ENCODE measurements at regions not wholly inside any gene's neighbourhood (a gene's known extent, or its start where the extent isn't known, plus 50 kb on each side); places are given as distances from the start of the nearest gene placed in this dataset.
"Not testable (repeated sequence)": the region's sequence is repeated elsewhere in the genome, so short reads cannot be mapped to it uniquely, and the experiment has no call there.

- DNase-seq (ENCODE audit: insufficient read length) (no peak), FAIRE-seq (no peak)
- TF ChIP-seq TAF1 (IDR thresholded peaks at IDR 0.05; ENCODE audit: borderline replicate concordance, low read depth, low read length) (no peak), POLR2A (IDR thresholded peaks at IDR 0.05; ENCODE audit: low read depth, low read length) (no peak), POLR2AphosphoS5 (IDR thresholded peaks at IDR 0.05; ENCODE audit: low read depth, low read length) (no peak)
Observed at GRCh38 chr20:47860049-47860830, 75.0 kb upstream of the SULF2 start.

DNA sequence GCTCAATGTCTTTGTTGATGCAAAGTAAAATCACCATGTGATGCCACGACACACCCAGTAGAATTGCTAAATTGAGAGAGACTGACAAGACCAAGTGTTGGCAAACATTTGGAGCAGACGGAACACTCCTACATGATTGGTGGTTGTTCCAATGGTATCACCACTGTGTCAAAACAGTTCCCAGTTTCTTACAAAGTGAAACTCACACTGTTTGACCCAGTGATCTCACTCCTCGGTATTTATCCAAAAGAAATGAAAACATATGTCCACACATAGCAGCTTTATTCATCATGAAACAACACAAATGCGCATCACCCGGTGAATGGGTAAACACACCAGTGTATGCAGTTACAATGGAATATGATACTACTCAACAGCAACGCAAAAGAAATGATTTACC lies 74.0 kb upstream of the SULF2 start:
- no peak for TF ChIP-seq POLR2AphosphoS5 (IDR thresholded peaks at IDR 0.05; ENCODE audit: low read depth, low read length)
- no peak for TF ChIP-seq POLR2A (IDR thresholded peaks at IDR 0.05; ENCODE audit: low read depth, low read length)
- TF ChIP-seq TAF1 (IDR thresholded peaks at IDR 0.05; ENCODE audit: borderline replicate concordance, low read depth, low read length): no peak
- DNase-seq (ENCODE audit: insufficient read length) (no peak), FAIRE-seq (no peak)

DNA sequence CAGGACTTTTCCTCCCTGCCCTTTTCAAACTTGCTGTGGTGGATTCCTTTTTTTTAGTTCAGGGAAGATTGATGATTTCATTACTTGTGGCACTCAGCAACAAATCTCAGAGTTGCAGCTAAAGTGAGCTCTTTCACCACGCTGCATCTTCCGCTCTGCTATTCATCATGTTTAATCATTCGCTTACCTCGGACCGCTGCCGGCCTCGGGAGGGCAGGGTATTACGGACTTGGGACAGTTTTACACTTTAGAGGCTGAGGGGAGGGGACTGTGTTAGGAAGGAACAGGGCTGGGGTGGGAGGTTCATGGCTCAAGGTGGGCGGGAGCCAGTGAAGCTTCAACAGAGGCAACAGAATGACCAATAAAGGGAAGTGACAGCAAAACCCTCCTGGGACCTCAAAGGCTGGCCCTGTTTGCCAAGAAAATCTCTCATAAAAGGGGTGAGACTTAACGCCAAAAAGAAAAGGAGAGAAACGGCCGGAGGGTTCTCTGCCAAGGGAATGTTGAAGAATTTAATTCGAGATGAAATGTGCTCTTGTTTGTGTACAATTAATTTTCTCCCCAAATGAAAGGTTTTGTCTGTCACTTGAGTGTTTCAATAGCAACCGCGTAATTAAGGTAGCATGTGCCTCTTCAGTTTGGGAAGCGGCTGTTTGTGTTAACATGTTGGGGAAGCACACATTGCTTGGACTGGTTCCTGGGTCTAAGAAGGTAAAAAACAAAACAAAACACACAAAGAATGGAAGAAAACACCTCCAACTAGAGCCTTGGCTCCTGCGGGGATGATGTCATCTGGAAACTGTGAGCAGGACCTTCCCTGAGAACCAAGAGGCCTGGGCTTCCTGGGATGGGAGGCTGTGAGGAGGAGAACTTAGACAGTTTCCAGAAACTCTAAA lies 72.5 kb upstream of the SULF2 start:
- FAIRE-seq (peak; percentile 30), DNase-seq (ENCODE audit: insufficient read length) (peak; percentile 37)
- TF ChIP-seq TAF1 (IDR thresholded peaks at IDR 0.05; ENCODE audit: borderline replicate concordance, low read depth, low read length): no peak
- TF ChIP-seq POLR2A (IDR thresholded peaks at IDR 0.05; ENCODE audit: low read depth, low read length): no peak
- no peak for TF ChIP-seq POLR2AphosphoS5 (IDR thresholded peaks at IDR 0.05; ENCODE audit: low read depth, low read length)

DNA sequence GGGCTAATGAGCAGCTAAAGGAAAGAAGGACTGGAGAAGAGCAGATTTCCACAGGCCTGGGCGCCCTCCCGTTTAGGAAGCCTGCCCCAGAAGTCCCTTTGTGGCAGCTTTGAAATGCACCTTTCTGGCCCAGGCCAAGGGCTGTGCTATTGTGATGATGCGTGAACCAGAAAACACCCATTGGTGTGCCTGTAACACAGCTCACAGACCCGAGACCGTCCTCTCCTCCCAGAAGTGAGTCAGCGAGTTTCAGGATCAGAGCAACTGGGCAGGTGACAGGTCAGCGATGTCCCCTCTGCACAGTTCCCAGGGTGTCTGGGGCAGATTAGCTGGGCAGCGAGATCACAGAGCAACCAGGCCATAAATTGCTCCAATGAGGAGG lies 71.9 kb upstream of the SULF2 start:
- DNase-seq (ENCODE audit: insufficient read length) (peak; percentile 38), FAIRE-seq (no peak)
- no peak for TF ChIP-seq POLR2A (IDR thresholded peaks at IDR 0.05; ENCODE audit: low read depth, low read length)
- no peak for TF ChIP-seq POLR2AphosphoS5 (IDR thresholded peaks at IDR 0.05; ENCODE audit: low read depth, low read length)
- TF ChIP-seq TAF1 (IDR thresholded peaks at IDR 0.05; ENCODE audit: borderline replicate concordance, low read depth, low read length): no peak

GRCh38 chr20:47855799-47856198 lies 70.5 kb upstream of the SULF2 start:
- no peak for TF ChIP-seq TAF1 (IDR thresholded peaks at IDR 0.05; ENCODE audit: borderline replicate concordance, low read depth, low read length)
- no peak for TF ChIP-seq POLR2AphosphoS5 (IDR thresholded peaks at IDR 0.05; ENCODE audit: low read depth, low read length)
- TF ChIP-seq POLR2A (IDR thresholded peaks at IDR 0.05; ENCODE audit: low read depth, low read length): no peak
- no peak for FAIRE-seq

DNA sequence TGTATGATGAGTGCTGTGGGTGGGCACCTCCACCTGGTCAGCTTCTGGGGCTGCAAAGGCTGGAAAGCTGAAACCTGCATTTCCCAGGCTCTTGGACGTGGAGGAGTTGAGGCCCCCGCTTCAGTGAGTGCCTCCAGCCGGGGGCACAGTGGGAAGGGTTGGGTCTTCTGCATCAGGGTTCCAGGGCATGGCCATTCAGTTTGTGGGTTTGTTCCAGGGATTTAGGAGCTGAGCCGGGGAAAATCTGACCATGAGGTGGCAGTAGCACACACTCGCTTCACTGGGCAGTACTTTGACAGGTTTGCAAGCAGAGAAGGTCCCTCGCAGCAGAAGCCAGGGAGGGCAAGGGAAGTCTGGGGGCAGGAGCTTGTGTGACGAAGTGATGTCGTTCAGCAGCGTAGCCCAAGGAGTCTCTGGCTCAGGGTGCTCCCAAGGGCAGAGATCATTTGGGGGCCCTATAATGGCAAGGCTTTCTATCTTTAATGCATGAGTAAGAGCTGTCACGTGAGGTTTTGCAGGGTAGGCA lies 69.5 kb upstream of the SULF2 start:
- no peak for TF ChIP-seq POLR2A (IDR thresholded peaks at IDR 0.05; ENCODE audit: low read depth, low read length)
- no peak for TF ChIP-seq TAF1 (IDR thresholded peaks at IDR 0.05; ENCODE audit: borderline replicate concordance, low read depth, low read length)
- no peak for TF ChIP-seq POLR2AphosphoS5 (IDR thresholded peaks at IDR 0.05; ENCODE audit: low read depth, low read length)
- DNase-seq (ENCODE audit: insufficient read length) (no peak), FAIRE-seq (no peak)

More at GRCh38 chr20:47855799-47856198, 70.5 kb upstream of the SULF2 start:
- no peak for DNase-seq (ENCODE audit: insufficient read length)

GRCh38 chr20:47851774-47852173 lies 66.5 kb upstream of the SULF2 start:
- TF ChIP-seq POLR2A (IDR thresholded peaks at IDR 0.05; ENCODE audit: low read depth, low read length) (no peak), TAF1 (IDR thresholded peaks at IDR 0.05; ENCODE audit: borderline replicate concordance, low read depth, low read length) (no peak), POLR2AphosphoS5 (IDR thresholded peaks at IDR 0.05; ENCODE audit: low read depth, low read length) (no peak)
- no peak for FAIRE-seq

DNA sequence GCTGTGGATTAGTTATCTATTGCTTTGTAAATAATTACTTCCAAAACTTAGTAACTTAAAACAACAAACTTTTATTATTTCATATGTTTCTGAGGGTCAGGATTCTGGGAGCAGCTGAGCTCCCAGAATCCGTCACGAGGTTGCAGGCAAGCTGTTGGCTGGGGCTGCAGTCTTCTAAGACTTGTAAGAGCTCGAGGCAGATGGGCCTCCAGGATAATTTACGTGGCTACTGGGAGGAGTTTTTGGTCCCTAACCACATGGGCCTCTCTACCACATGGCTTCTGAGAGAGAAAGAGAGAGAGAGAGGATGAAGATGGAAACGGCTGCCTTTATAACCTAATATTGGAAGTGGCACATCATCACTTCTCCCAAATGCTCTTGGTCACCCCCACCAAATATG lies 64.9 kb upstream of the SULF2 start:
- no peak for FAIRE-seq

More at GRCh38 chr20:47851774-47852173, 66.5 kb upstream of the SULF2 start:
- no peak for DNase-seq (ENCODE audit: insufficient read length)

DNA sequence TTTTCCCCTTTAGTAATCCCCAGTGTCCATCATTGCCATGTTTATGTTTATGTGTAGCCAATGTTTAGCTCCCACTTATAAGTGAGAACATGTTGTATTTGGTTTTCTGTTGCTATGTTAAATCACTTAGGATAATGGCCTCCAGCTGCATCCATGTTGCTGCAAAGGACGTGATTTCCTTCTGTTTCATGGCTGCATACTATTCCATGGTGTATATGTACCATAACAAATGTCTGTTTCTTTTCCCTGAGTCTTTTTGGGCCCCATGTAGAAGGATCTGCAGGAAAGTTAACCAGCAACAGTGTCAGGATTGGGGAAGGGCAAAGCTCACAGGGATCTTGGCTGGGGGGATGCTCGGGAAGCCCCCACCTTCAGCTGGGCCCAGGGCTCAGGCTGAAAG lies 64.3 kb upstream of the SULF2 start:
- TF ChIP-seq POLR2AphosphoS5 (IDR thresholded peaks at IDR 0.05; ENCODE audit: low read depth, low read length): no peak
- TF ChIP-seq POLR2A (IDR thresholded peaks at IDR 0.05; ENCODE audit: low read depth, low read length): no peak
- TF ChIP-seq TAF1 (IDR thresholded peaks at IDR 0.05; ENCODE audit: borderline replicate concordance, low read depth, low read length): no peak
- DNase-seq (ENCODE audit: insufficient read length) (no peak), FAIRE-seq (no peak)

More for the DNA sequence above, 64.9 kb upstream of the SULF2 start:
- DNase-seq (ENCODE audit: insufficient read length): no peak
- TF ChIP-seq TAF1 (IDR thresholded peaks at IDR 0.05; ENCODE audit: borderline replicate concordance, low read depth, low read length) (no peak), POLR2A (IDR thresholded peaks at IDR 0.05; ENCODE audit: low read depth, low read length) (no peak), POLR2AphosphoS5 (IDR thresholded peaks at IDR 0.05; ENCODE audit: low read depth, low read length) (no peak)

DNA sequence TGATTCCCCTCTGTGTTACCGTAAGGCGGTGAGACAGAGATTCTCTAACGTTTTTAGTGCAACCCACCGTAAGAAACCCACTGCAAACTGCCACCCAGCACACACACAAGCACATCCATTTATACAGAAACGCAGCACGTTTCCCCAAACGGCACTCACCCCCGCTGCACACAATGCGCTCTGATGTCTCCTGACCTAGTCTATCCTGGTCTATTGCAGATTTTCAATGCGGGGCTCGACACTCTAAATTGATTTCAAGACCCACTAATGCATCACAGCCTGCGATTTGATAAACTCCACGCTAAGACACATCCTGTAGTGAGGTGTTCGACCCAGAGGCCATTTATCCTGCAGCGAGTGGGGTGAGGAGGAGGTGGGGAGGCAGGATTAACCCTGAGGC lies 63.7 kb upstream of the SULF2 start:
- TF ChIP-seq TAF1 (IDR thresholded peaks at IDR 0.05; ENCODE audit: borderline replicate concordance, low read depth, low read length) (no peak), POLR2AphosphoS5 (IDR thresholded peaks at IDR 0.05; ENCODE audit: low read depth, low read length) (no peak), POLR2A (IDR thresholded peaks at IDR 0.05; ENCODE audit: low read depth, low read length) (no peak)
- DNase-seq (ENCODE audit: insufficient read length): no peak
- FAIRE-seq: no peak

DNA sequence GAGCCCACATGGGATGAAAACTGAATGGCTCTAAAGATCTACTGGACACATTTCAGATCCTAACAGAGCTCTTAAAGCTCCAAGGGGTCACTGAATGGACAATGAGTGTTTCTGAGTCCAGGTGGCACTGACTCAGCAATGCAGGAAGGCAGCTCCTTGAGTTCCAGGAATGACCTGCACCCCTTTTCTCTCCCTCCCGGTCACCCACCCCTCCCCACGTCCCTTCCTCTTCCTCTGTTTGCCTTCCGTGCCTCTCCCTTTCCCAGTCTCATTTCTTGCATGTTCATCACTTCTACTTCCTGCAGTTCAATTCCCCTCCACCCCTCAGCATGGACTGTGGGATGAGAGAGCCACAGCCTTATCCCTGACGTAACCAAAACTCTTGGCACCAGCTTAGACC lies 63.3 kb upstream of the SULF2 start:
- FAIRE-seq: not testable (repeated sequence)

More for the DNA sequence above, 63.3 kb upstream of the SULF2 start:
- DNase-seq (ENCODE audit: insufficient read length): not testable (repeated sequence)
